ENCODE measurements at regions not wholly inside any gene's neighbourhood (a gene's known extent, or its start where the extent isn't known, plus 50 kb on each side); places are given as distances from the start of the nearest gene placed in this dataset.
"Not testable (repeated sequence)": the region's sequence is repeated elsewhere in the genome, so short reads cannot be mapped to it uniquely, and the experiment has no call there.

GRCh38 chr10:44576702-44577191, 191.8 kb upstream of the CXCL12 start:
- no peak for DNase-seq (ENCODE audit: low read depth)
- H3K4me3 ChIP-seq (ENCODE audit: low read depth, low read length): no peak overlapping the region
- TF ChIP-seq CTCF (conservative IDR thresholded peaks at IDR 0.05; ENCODE audit: low read depth, low read length): no peak

GRCh38 chr10:44577533-44577932, 192.6 kb upstream of the CXCL12 start:
- no peak overlapping the region for H3K4me3 ChIP-seq (ENCODE audit: low read depth, low read length)
- no peak for TF ChIP-seq CTCF (conservative IDR thresholded peaks at IDR 0.05; ENCODE audit: low read depth, low read length)
- DNase-seq (ENCODE audit: low read depth): no peak

DNA sequence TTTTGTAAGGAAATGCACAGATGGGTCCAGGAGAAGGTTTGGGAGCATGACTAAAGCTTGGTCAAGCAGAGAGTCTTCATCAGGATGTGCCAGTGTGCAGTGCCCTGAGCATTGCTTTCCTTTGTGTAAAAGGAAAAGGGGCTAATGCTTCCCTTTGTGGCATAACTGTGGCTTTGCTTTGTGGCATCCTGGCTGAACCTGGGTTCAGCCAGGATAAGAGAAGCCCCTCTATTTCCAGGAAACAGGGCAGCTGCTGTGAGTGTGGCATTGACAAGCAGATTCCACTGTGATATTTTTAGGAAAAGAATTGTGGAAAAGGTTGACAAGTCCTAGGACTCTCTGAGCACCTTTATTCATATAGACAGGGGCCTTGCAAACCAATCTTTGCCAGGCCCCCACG, 193.4 kb upstream of the CXCL12 start:
- no peak overlapping the region for H3K4me3 ChIP-seq (ENCODE audit: low read depth, low read length)
- no peak for TF ChIP-seq CTCF (conservative IDR thresholded peaks at IDR 0.05; ENCODE audit: low read depth, low read length)
- DNase-seq (ENCODE audit: low read depth): no peak

DNA sequence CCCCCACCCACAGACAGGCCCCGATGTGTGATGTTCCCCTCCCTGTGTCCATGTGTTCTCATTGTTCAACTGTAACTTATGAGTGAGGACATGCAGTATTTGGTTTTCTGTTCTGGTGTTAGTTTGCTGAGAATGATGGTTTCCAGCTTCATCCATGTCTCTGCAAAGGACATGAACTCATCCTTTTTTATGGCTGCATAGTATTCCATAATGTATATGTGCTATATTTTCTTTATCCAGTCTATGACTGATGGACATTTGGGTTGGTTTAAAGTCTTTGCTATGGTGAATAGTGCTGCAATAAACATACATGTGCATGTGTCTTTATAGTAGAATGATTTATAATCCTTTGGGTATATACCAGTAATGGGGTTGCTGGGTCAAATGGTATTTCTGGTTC, 194.1 kb upstream of the CXCL12 start:
- DNase-seq (ENCODE audit: low read depth); H3K4me3 ChIP-seq (ENCODE audit: low read depth, low read length): not testable (repeated sequence)

- no peak overlapping the region for H3K4me3 ChIP-seq (ENCODE audit: low read depth, low read length)
- no peak for TF ChIP-seq CTCF (conservative IDR thresholded peaks at IDR 0.05; ENCODE audit: low read depth, low read length)
- DNase-seq (ENCODE audit: low read depth): no peak
These were observed 197.1 kb upstream of the CXCL12 start for GRCh38 chr10:44581996-44582395.

DNA sequence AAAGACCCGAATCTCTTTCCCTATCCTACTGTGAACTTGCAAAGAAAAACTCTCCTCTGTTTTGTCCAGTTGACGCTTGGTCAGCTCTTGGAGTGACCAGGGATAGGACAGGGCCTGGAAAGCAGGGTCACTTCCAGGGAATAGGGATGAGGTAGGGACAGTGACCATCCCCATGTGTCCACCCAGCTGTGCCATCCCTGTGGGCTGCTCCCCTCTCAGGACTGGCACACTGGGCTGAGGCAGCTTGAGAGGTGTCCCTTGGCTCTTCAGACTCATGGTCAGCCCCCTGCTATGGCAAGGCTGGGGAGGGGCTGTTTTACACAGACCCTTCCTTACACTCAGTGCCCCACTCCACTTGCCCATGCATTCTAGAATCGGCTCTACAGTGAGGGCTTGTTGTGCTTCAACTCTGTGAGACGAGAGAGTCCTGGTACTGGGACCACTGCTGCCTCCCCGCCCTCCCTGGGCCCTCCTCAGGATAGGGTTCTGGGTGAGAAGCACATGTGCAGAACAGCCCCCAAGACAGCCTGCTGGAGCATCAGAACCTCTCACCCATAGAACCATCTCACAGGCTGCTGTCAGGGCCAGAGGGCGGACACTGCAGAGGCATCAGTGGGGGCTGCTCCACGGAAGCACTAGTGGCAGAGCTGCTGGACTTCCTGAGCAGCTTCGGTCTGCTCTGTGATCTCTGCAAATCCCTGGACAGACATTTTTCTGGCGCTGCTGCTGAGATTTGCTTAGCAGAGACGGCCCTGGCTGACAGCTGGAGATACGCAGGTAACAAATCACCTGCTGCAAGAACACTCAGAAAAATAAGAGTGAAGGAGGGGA, 202.8 kb upstream of the CXCL12 start:
- H3K4me3 ChIP-seq (ENCODE audit: low read depth, low read length): no peak overlapping the region
- DNase-seq (ENCODE audit: low read depth): no peak
- TF ChIP-seq CTCF (conservative IDR thresholded peaks at IDR 0.05; ENCODE audit: low read depth, low read length): no peak

DNA sequence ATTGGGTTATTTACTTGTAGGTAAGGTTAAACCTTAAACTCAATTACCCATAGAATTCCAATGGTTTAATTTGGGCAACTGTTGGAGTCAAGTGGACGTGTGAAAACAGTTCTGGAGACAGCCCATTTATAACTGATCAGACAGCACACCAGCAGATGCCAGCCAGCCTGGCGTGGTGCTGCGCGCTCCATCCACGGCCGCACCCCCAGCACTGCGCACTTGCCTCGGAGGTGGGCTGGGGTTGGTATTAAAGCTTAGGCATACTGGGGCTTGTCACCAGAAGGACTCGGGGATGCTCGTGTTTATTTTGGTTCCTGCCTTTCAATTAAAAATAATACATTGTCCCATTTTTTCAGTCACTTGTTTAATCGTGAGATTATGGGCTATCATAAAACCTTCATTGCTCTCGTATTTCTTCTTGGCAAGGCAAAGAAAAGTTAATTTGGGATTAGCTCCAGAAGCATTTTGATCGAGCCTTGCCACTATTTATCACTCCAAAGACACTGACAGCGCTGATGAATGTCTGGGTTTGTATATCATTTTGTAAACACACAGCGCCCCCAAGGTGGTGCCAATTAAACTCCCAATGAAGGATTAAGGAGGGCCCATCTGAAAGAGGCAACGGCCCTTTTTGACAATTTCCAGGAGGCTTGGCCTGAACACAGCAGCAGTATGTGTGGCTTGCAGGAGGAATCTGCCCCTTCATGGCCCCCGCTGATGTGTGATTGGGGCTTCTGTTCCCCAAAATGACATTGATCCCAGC, 204.5 kb upstream of the CXCL12 start:
- no peak for DNase-seq (ENCODE audit: low read depth)
- TF ChIP-seq CTCF (conservative IDR thresholded peaks at IDR 0.05; ENCODE audit: low read depth, low read length): no peak
- no peak overlapping the region for H3K4me3 ChIP-seq (ENCODE audit: low read depth, low read length)
